Calu3 (cell line): ENCODE measurements at regions not wholly inside any gene's neighbourhood (a gene's known extent, or its start where the extent isn't known, plus 50 kb on each side); places are given as distances from the start of the nearest gene placed in this dataset.

ENCODE experiments used
- BruUV-seq: library from RNA; stranded (reverse); fragments of 400-500 nt; replicated peaks from 2 replicates; lab custom pipeline; 2021; lab: Mats Ljungman, UMichigan
- CTCF ChIA-PET: fragments of 300-600 bp; sonication (Branson Sonifier 250); formaldehyde crosslinking; loops from one replicate; lab custom pipeline; 2022; ENCODE audit warnings: antibody characterized with exemption; lab: Charles Lee
- DNase-seq: peaks from one replicate; pipeline ENCODE4 v3.0.0; 2022
- H3K27ac Mint-ChIP-seq: one replicate; pipeline ENCODE4 v1.8.0; 2022; ENCODE audit warnings: mixed read lengths; ENCODE audit not compliant: unreplicated experiment
- H3K27me3 Mint-ChIP-seq: one replicate; pipeline ENCODE4 v1.8.0; 2022; ENCODE audit warnings: mixed read lengths; ENCODE audit not compliant: unreplicated experiment
- H3K36me3 Mint-ChIP-seq: one replicate; pipeline ENCODE4 v1.8.0; 2022; ENCODE audit warnings: mild to moderate bottlenecking, moderate library complexity, mixed read lengths; ENCODE audit not compliant: insufficient read depth, unreplicated experiment
- H3K4me1 Mint-ChIP-seq: one replicate; pipeline ENCODE4 v1.8.0; 2022; ENCODE audit warnings: mild to moderate bottlenecking, low read depth, mixed read lengths; ENCODE audit not compliant: unreplicated experiment
- H3K4me3 Mint-ChIP-seq: one replicate; pipeline ENCODE4 v1.8.0; 2022; ENCODE audit warnings: mild to moderate bottlenecking, low read depth, moderate library complexity, mixed read lengths; ENCODE audit not compliant: unreplicated experiment
- H3K9me3 Mint-ChIP-seq: one replicate; pipeline ENCODE4 v1.8.0; 2022; ENCODE audit warnings: low read depth, mixed read lengths; ENCODE audit not compliant: unreplicated experiment
- intact Hi-C: fragments of 100-400 bp; cut with micrococcal nuclease; formaldehyde crosslinking; loops from one replicate; pipeline ENCODE4 v1.10.0; 2022; ENCODE audit not compliant: unreplicated experiment
- TF ChIP-seq, protein P1 (sequence below): fragments of 200-600 bp; IDR thresholded peaks from one replicate; pipeline ENCODE4 v1.8.0; 2022; ENCODE audit warnings: antibody characterized with exemption; ENCODE audit not compliant: unreplicated experiment

DNA sequence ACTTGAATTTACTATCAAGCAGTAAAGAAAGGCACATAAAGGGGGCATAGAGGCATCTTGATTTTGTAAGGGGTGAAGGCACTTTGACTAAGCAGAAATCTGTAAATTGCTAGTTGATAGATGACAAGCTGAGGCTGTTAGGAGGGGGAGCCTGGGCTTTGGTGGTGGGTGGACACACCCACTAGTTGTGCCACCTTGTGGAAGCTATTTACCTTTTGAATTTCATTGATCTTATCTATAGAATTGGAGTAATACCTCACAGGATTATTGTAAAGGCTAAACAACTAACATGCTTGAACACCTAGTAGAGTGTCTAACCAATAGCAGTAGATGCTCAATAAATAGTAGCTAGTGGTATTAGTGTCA, 142.8 kb upstream of the KCNIP4 start:
- no peaks in the 10 kb centered on the region for H3K9me3 Mint-ChIP-seq
- H3K4me3 Mint-ChIP-seq = no peak overlapping the region
- no peak overlapping the region for H3K27ac Mint-ChIP-seq
- TF ChIP-seq, protein P1, sequence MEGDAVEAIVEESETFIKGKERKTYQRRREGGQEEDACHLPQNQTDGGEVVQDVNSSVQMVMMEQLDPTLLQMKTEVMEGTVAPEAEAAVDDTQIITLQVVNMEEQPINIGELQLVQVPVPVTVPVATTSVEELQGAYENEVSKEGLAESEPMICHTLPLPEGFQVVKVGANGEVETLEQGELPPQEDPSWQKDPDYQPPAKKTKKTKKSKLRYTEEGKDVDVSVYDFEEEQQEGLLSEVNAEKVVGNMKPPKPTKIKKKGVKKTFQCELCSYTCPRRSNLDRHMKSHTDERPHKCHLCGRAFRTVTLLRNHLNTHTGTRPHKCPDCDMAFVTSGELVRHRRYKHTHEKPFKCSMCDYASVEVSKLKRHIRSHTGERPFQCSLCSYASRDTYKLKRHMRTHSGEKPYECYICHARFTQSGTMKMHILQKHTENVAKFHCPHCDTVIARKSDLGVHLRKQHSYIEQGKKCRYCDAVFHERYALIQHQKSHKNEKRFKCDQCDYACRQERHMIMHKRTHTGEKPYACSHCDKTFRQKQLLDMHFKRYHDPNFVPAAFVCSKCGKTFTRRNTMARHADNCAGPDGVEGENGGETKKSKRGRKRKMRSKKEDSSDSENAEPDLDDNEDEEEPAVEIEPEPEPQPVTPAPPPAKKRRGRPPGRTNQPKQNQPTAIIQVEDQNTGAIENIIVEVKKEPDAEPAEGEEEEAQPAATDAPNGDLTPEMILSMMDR = no peak
- peak; percentile 0 for DNase-seq
- intact Hi-C loops = loop anchor here (10.0 kb wide), 1 partner anchor 297 kb away; no protein-coding TSS in a partner anchor
- CTCF ChIA-PET = no interaction called here
- no peaks in the 10 kb centered on the region for H3K27me3 Mint-ChIP-seq
- no TSS peak for BruUV-seq
- H3K36me3 Mint-ChIP-seq = no peaks in the 10 kb centered on the region
- H3K4me1 Mint-ChIP-seq = no peaks in the 10 kb centered on the region

DNA sequence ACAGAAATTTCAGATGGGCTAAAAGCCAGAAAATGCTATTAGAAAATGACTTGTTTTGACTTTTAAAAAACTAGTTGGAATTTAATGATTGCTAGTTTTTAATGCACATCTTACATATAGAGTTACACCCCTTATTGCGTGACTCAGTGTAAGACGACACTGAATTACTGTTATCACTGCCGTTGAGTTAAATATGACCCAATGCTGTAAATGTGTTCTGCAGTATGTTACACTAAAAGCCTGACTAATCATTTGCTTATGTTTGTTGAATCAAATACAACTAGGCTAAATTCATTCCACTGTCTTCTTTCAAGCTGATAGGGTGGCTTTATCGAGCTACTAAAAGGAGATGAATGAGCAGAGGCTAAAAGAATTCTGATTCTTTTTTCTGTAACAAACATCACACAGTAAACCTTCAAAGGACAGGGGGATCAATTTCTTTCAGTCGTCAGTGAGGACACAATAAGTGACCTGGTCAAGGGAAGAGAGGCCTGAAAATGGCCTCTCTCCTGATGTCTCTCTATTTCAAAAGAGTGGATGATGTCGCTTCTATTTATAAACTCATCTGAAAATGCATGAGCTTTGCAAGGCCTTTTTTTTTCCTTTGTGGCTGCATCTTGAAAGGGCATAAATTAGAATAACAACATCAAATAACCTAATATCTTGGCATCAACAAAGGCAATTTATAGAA, 142.2 kb upstream of the KCNIP4 start:
- H3K4me1 Mint-ChIP-seq = no peaks in the 10 kb centered on the region
- no peaks in the 10 kb centered on the region for H3K27me3 Mint-ChIP-seq
- no TSS peak for BruUV-seq
- no peak overlapping the region for H3K4me3 Mint-ChIP-seq
- no peak for DNase-seq
- H3K27ac Mint-ChIP-seq = no peak overlapping the region
- intact Hi-C loops = loop anchor here (10.0 kb wide), 1 partner anchor 296 kb away; no protein-coding TSS in a partner anchor
- TF ChIP-seq, protein P1 = no peak
- no peaks in the 10 kb centered on the region for H3K36me3 Mint-ChIP-seq
- H3K9me3 Mint-ChIP-seq = no peaks in the 10 kb centered on the region
- CTCF ChIA-PET = no interaction called here

DNA sequence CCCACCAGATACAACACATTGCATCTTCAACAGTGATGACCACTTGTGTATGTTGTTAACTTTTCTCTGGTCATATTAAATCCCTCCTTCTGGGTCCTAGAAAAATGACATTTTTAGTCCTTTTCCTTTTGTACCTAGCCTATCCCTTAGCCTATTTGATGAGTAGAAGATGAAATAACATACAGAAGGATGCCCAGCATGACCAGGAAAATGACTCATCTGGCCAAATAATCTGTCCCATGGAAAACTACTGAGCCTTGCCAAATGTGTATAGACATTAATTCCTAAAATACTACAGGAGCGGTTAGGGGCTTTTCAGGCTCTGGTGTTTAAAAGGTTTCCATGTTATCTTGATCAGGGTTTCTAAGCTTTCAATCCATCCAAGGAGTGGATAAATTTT, 129.0 kb upstream of the KCNIP4 start:
- intact Hi-C loops = no loop called here
- no peak overlapping the region for H3K27ac Mint-ChIP-seq
- CTCF ChIA-PET = no interaction called here
- no peaks in the 10 kb centered on the region for H3K9me3 Mint-ChIP-seq
- no peaks in the 10 kb centered on the region for H3K27me3 Mint-ChIP-seq
- BruUV-seq = no TSS peak
- no peak overlapping the region for H3K4me3 Mint-ChIP-seq
- no peak for DNase-seq
- no peaks in the 10 kb centered on the region for H3K4me1 Mint-ChIP-seq
- TF ChIP-seq, protein P1 = no peak
- no peaks in the 10 kb centered on the region for H3K36me3 Mint-ChIP-seq

DNA sequence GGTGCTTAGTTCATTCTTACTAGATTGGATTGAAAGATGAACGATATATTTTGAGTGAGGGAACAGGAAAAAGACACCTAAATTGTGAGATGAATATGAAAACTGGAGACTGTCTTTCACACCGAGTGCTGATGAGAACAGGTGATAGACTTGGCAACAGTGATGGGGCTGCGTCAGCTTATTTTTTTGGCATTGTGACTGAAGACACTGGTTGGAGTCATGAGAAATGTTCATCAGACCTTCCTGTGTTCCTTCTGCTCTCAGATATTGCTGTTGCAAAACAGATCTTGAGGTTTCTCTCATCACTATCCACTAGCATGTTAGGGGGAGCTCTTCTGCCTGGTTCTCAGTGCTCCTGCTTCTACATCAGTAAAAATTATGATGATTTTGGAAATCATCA, 124.2 kb upstream of the KCNIP4 start:
- H3K27ac Mint-ChIP-seq = no peak overlapping the region
- CTCF ChIA-PET = no interaction called here
- no peaks in the 10 kb centered on the region for H3K27me3 Mint-ChIP-seq
- H3K9me3 Mint-ChIP-seq = no peaks in the 10 kb centered on the region
- TF ChIP-seq, protein P1 = no peak
- H3K4me3 Mint-ChIP-seq = no peak overlapping the region
- H3K36me3 Mint-ChIP-seq = no peaks in the 10 kb centered on the region
- no peaks in the 10 kb centered on the region for H3K4me1 Mint-ChIP-seq
- intact Hi-C loops = no loop called here
- BruUV-seq = no TSS peak
- DNase-seq = no peak
